Thyroid gland (tissue), 4 donors: ENCODE measurements at regions not wholly inside any gene's neighbourhood (a gene's known extent, or its start where the extent isn't known, plus 50 kb on each side); places are given as distances from the start of the nearest gene placed in this dataset.

Experiments used
- DNase-seq, 2 donors: peaks; one replicate each; pipeline ENCODE4 v3.0.0-alpha.2; 2019
- H3K27ac ChIP-seq, 3 donors: fragments of 200-600 bp; sonication (generic); 1 replicate in 2 of 3; 2 replicates in 1 of 3; pipeline ENCODE4 v1.5.1; 2016 to 2019; ENCODE audit warnings: mild to moderate bottlenecking in 1 of 3, moderate library complexity in 1 of 3
- H3K27me3 ChIP-seq: fragments of 200-600 bp; sonication (generic); one replicate; pipeline ENCODE4 v1.5.1; 2019
- H3K36me3 ChIP-seq, 2 donors: fragments of 200-600 bp; sonication (generic); one replicate each; pipeline ENCODE4 v1.5.1; 2016 to 2019
- H3K4me1 ChIP-seq, 2 donors: fragments of 200-600 bp; sonication (generic); one replicate each; pipeline ENCODE4 v1.5.1; 2017 to 2019
- H3K4me3 ChIP-seq, 3 donors: fragments of 200-600 bp; sonication (generic); replicated peaks in 1 of 3; 1 replicate in 2 of 3; 2 replicates in 1 of 3; pipeline ENCODE4 v1.5.1; 2016; ENCODE audit warnings: mild to moderate bottlenecking in 1 of 3
- H3K9me3 ChIP-seq: fragments of 200-600 bp; sonication (generic); one replicate; pipeline ENCODE4 v1.5.1; 2017
- POLR2A ChIP-seq, 2 donors: fragments of 450-650 bp; IDR thresholded peaks; one replicate each; pipeline ENCODE4 v1.6.1; 2017; ENCODE audit warnings: antibody characterized with exemption in 2 of 2, mild to moderate bottlenecking in 2 of 2, moderate library complexity in 1 of 2
- WGBS, 2 donors: methylation state at CpG; one replicate each; pipeline ENCODE4 v1.1.5; 2017; 5-methylcytosine and 5-hydroxymethylcytosine counted together
- intact Hi-C: fragments of 100-400 bp; cut with DNase I; formaldehyde crosslinking; loops from one replicate; pipeline ENCODE4 v1.15.1; 2023
- TF ChIP-seq, protein P1 (sequence below), 6 experiments: fragments of 200-600 bp in 3 of 6; fragments of 450-650 bp in 3 of 6; sonication (generic) in 3 of 6; IDR thresholded peaks; one replicate each; pipeline ENCODE4 v1.5.1; 2016 to 2019; ENCODE audit warnings: antibody characterized with exemption in 6 of 6, mild to moderate bottlenecking in 2 of 6, inconsistent platforms in 1 of 6, moderate library complexity in 1 of 6

DNA sequence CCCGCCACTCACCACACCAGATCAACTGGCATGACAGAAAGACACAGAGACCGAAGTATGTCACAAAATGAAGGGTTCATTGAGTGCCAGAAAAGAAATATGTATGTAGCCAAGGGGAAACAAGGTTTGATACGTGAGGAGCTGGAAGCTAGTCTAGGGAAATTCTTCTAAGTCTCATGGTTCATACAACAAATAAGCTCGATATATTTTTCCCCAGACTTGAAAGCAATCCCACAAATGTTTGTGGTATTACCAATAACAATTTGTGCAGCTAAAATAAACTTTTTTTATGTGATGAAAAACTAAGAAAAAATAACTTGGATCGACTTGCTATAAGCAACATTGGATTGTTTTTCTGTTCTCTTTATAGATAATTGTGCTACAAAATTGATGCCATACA is 777.0 kb downstream of the TSN start:
- intact Hi-C loops: no loop called here
- TF ChIP-seq, protein P1, sequence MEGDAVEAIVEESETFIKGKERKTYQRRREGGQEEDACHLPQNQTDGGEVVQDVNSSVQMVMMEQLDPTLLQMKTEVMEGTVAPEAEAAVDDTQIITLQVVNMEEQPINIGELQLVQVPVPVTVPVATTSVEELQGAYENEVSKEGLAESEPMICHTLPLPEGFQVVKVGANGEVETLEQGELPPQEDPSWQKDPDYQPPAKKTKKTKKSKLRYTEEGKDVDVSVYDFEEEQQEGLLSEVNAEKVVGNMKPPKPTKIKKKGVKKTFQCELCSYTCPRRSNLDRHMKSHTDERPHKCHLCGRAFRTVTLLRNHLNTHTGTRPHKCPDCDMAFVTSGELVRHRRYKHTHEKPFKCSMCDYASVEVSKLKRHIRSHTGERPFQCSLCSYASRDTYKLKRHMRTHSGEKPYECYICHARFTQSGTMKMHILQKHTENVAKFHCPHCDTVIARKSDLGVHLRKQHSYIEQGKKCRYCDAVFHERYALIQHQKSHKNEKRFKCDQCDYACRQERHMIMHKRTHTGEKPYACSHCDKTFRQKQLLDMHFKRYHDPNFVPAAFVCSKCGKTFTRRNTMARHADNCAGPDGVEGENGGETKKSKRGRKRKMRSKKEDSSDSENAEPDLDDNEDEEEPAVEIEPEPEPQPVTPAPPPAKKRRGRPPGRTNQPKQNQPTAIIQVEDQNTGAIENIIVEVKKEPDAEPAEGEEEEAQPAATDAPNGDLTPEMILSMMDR (IDR thresholded peaks at IDR 0.05): no peak
- no peak for TF ChIP-seq POLR2A (IDR thresholded peaks at IDR 0.05)
- WGBS, 2 donors: 74 to 76% methylated on average over 5 of the region's 5 CpGs
- Histone ChIP-seq H3K27ac (no peak overlapping the region), H3K27me3 (no peaks in the 10 kb centered on the region), H3K4me3 (no peak overlapping the region), H3K4me1 (no peaks in the 10 kb centered on the region), H3K9me3 (no peaks in the 10 kb centered on the region), H3K36me3 (no peaks in the 10 kb centered on the region)
- DNase-seq: no peak

- intact Hi-C loops: no loop called here
- TF ChIP-seq, protein P1 (IDR thresholded peaks at IDR 0.05): no peak
- no peak for TF ChIP-seq POLR2A (IDR thresholded peaks at IDR 0.05)
- no peaks in the 10 kb centered on the region for H3K9me3 ChIP-seq
- 76 to 81% methylated on average over 5 of the region's 5 CpGs for WGBS, 2 donors
- no peaks in the 10 kb centered on the region for H3K4me1 ChIP-seq
- no peak overlapping the region for H3K27ac ChIP-seq
- H3K27me3 ChIP-seq: no peaks in the 10 kb centered on the region
- no peak overlapping the region for H3K4me3 ChIP-seq
- H3K36me3 ChIP-seq: no peaks in the 10 kb centered on the region
- no peak for DNase-seq
Observed at GRCh38 chr2:122535960-122536505, 780.6 kb downstream of the TSN start.

GRCh38 chr2:122539311-122539710 is 783.9 kb downstream of the TSN start:
- WGBS, 2 donors: 93 to 94% methylated on average over 3 of the region's 3 CpGs
- intact Hi-C loops: no loop called here

GRCh38 chr2:122539920-122540319 is 784.5 kb downstream of the TSN start:
- H3K36me3 ChIP-seq: no peaks in the 10 kb centered on the region
- no peak overlapping the region for H3K4me3 ChIP-seq
- H3K27ac ChIP-seq: no peak overlapping the region
- H3K9me3 ChIP-seq: no peaks in the 10 kb centered on the region
- WGBS, 2 donors: 78 to 79% methylated on average over 3 of the region's 3 CpGs
- H3K4me1 ChIP-seq: no peaks in the 10 kb centered on the region
- H3K27me3 ChIP-seq: no peaks in the 10 kb centered on the region
- no peak for DNase-seq
- intact Hi-C loops: no loop called here
- TF ChIP-seq POLR2A (IDR thresholded peaks at IDR 0.05): no peak

More at GRCh38 chr2:122539311-122539710, 783.9 kb downstream of the TSN start:
- no peak overlapping the region for H3K27ac ChIP-seq
- H3K27me3 ChIP-seq: no peaks in the 10 kb centered on the region
- H3K4me3 ChIP-seq: no peak overlapping the region
- no peaks in the 10 kb centered on the region for H3K36me3 ChIP-seq
- no peak for DNase-seq
- TF ChIP-seq POLR2A (IDR thresholded peaks at IDR 0.05): no peak
- H3K4me1 ChIP-seq: no peaks in the 10 kb centered on the region
- H3K9me3 ChIP-seq: no peaks in the 10 kb centered on the region

DNA sequence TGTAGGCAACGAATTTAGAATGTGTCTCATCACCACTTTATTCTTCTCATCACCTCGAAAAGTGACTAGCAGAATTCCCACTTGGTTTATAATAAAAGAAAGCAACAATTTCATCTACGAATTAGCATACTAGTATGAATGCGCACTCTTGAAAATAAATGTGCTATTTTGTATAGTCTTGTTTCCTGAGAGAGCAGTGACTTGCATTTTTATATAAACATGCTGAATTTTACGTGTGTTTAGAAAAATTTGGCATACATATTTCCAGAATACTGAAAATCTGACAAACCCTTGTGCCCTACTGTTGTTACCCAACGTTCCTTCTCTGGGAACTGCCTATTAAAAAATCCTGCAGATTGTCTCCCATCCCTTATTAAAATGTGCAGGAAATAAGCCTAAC is 786.8 kb downstream of the TSN start:
- Histone ChIP-seq H3K4me3 (no peak overlapping the region), H3K4me1 (no peaks in the 10 kb centered on the region), H3K9me3 (no peaks in the 10 kb centered on the region), H3K27me3 (no peaks in the 10 kb centered on the region), H3K27ac (no peak overlapping the region), H3K36me3 (no peaks in the 10 kb centered on the region)
- WGBS, 2 donors: 78% methylated on average over 6 of the region's 6 CpGs
- TF ChIP-seq, protein P1 (IDR thresholded peaks at IDR 0.05): no peak
- no peak for TF ChIP-seq POLR2A (IDR thresholded peaks at IDR 0.05)
- no peak for DNase-seq
- intact Hi-C loops: no loop called here

DNA sequence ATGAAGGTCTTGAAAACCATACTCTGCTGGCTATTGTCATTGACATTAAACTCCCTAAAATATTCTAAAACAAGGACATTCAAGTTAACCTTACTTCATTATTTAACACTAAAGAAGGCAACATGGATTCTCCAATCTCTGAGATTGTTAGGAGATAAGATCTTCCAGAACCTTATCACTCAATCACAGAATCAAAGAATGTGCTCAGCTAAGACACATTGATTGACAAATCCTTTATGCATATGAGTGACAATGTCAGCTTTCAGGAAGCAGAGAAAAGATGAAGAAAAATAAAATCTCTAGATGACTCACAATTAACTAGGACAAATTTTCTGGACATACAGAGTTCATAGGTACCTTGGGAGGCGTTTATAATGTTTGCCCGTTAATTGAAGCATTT is 787.2 kb downstream of the TSN start:
- Histone ChIP-seq H3K27ac (no peak overlapping the region), H3K27me3 (no peaks in the 10 kb centered on the region), H3K36me3 (no peaks in the 10 kb centered on the region), H3K4me1 (no peaks in the 10 kb centered on the region), H3K4me3 (no peak overlapping the region), H3K9me3 (no peaks in the 10 kb centered on the region)
- TF ChIP-seq POLR2A (IDR thresholded peaks at IDR 0.05): no peak
- TF ChIP-seq, protein P1 (IDR thresholded peaks at IDR 0.05): no peak
- intact Hi-C loops: no loop called here
- DNase-seq: no peak
- WGBS, 2 donors: 77 to 84% methylated on average over 2 of the region's 2 CpGs
